ENCODE measurements at regions not wholly inside any gene's neighbourhood (a gene's known extent, or its start where the extent isn't known, plus 50 kb on each side); places are given as distances from the start of the nearest gene placed in this dataset.

DNA sequence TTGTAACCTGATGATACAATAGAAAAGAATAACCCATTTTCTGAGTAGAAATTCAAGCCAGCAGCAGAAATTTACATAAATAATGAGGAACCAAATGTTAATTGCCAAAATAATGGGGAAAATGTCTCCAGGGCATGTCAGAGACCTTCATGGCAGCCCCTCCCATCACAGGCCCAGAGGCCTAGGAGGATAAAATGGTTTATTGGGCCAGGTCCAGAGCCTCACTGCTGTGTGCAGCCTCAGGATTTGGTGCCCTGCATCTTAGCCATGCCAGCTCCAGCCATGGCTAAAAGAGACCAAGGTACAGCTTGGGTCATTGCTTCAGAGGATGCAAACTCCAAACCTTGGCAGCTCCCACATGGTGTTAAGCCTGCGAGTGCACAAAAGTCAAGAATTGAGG is 352.1 kb upstream of the MEIS2 start:
- H3K4me1 ChIP-seq: no peaks in the 10 kb centered on the region
- 100% methylated on average over 1 of the region's 1 CpG for WGBS, 2 donors
- intact Hi-C loops (cut with DNase I; ENCODE audit: low total_unique reads): no loop called here

DNA sequence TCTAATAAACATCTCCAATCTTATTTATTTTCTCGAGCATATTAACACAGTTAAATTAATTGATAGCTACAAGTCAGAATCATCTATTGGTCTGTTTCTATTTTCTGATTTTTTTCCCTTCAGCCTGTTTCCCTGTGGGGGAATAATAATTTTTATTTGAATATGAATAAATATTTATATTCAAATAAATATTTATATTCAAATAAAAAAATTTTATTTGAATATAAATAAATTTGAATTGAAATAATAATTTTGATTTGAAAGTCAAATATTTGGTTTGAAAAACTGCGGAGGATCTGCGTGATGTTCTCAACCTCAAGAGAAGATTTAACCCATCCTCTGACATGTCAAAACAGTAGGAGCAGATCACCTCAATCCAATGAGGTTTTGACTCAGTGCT is 380.1 kb upstream of the MEIS2 start:
- Histone ChIP-seq H3K4me1 (no peaks in the 10 kb centered on the region), H3K4me3 (no peak overlapping the region), H3K27ac (no peak overlapping the region), H3K36me3 (ENCODE audit: low read depth, missing control alignments) (no peaks in the 10 kb centered on the region), H3K9me3 (no peaks in the 10 kb centered on the region), H3K27me3 (no peaks in the 10 kb centered on the region)
- 67 to 75% methylated on average over 3 of the region's 3 CpGs for WGBS, 2 donors
- intact Hi-C loops (cut with DNase I; ENCODE audit: low total_unique reads): no loop called here
- TF ChIP-seq POLR2A (IDR thresholded peaks at IDR 0.05): no peak
- TF ChIP-seq, protein P1, sequence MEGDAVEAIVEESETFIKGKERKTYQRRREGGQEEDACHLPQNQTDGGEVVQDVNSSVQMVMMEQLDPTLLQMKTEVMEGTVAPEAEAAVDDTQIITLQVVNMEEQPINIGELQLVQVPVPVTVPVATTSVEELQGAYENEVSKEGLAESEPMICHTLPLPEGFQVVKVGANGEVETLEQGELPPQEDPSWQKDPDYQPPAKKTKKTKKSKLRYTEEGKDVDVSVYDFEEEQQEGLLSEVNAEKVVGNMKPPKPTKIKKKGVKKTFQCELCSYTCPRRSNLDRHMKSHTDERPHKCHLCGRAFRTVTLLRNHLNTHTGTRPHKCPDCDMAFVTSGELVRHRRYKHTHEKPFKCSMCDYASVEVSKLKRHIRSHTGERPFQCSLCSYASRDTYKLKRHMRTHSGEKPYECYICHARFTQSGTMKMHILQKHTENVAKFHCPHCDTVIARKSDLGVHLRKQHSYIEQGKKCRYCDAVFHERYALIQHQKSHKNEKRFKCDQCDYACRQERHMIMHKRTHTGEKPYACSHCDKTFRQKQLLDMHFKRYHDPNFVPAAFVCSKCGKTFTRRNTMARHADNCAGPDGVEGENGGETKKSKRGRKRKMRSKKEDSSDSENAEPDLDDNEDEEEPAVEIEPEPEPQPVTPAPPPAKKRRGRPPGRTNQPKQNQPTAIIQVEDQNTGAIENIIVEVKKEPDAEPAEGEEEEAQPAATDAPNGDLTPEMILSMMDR (IDR thresholded peaks at IDR 0.05): no peak
- DNase-seq: no peak

More for the DNA sequence above, 352.1 kb upstream of the MEIS2 start:
- no peaks in the 10 kb centered on the region for H3K36me3 ChIP-seq (ENCODE audit: low read depth, missing control alignments)
- TF ChIP-seq, protein P1 (IDR thresholded peaks at IDR 0.05): no peak
- TF ChIP-seq POLR2A (IDR thresholded peaks at IDR 0.05): no peak
- H3K27ac ChIP-seq: no peak overlapping the region
- H3K4me3 ChIP-seq: no peak overlapping the region
- no peaks in the 10 kb centered on the region for H3K9me3 ChIP-seq
- no peaks in the 10 kb centered on the region for H3K27me3 ChIP-seq
- DNase-seq: no peak

DNA sequence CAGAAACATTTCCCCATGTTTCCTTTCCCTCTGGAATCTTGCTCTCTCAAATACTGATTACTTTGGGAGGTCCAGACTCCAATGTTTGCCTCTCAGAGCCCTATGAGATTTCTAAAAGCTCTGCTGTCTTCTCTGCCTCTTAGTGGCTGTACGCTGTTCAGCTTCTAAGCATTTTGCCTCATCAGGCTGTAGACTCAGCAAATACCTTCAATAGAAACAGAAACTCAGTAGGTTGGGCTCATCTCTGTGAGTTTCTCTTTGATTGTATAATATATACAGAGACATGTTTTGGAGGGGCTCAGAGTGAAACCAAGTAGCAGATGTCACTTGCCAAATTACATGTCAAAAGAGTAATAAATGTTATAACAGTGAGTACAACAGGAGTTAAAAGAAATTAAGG is 380.8 kb upstream of the MEIS2 start:
- WGBS, 2 donors: 85 to 87% methylated on average over 1 of the region's 1 CpG
- no peak for DNase-seq
- Histone ChIP-seq H3K9me3 (no peaks in the 10 kb centered on the region), H3K4me1 (no peaks in the 10 kb centered on the region), H3K27me3 (no peaks in the 10 kb centered on the region), H3K4me3 (no peak overlapping the region), H3K36me3 (ENCODE audit: low read depth, missing control alignments) (no peaks in the 10 kb centered on the region), H3K27ac (no peak overlapping the region)
- TF ChIP-seq, protein P1 (IDR thresholded peaks at IDR 0.05): no peak
- TF ChIP-seq POLR2A (IDR thresholded peaks at IDR 0.05): no peak
- intact Hi-C loops (cut with DNase I; ENCODE audit: low total_unique reads): no loop called here

DNA sequence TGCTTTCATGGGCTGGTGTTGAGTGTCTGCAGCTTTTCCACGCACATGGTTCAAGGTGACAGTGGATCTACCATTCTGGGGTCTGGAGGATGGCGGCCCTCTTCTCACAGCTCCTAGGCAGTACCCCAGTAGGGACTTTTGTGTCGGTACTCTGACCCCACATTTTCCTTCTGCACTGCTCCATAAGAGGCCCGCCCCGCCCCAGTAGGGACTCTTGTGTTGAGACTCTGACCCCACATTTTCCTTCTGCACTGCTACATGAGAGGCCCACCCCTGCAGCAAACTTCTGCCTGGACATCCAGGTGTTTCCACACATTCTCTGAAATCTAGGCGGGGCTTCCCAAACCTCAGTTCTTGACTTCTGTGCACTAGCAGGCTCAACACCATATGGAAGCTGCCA is 383.4 kb upstream of the MEIS2 start:
- no peak for DNase-seq
- no peak for TF ChIP-seq POLR2A (IDR thresholded peaks at IDR 0.05)
- TF ChIP-seq, protein P1 (IDR thresholded peaks at IDR 0.05): no peak
- Histone ChIP-seq H3K27ac (no peak overlapping the region), H3K4me1 (no peaks in the 10 kb centered on the region), H3K27me3 (no peaks in the 10 kb centered on the region), H3K36me3 (ENCODE audit: low read depth, missing control alignments) (no peaks in the 10 kb centered on the region), H3K9me3 (no peaks in the 10 kb centered on the region), H3K4me3 (no peak overlapping the region)
- intact Hi-C loops (cut with DNase I; ENCODE audit: low total_unique reads): no loop called here
- 90 to 93% methylated on average over 6 of the region's 6 CpGs for WGBS, 2 donors

DNA sequence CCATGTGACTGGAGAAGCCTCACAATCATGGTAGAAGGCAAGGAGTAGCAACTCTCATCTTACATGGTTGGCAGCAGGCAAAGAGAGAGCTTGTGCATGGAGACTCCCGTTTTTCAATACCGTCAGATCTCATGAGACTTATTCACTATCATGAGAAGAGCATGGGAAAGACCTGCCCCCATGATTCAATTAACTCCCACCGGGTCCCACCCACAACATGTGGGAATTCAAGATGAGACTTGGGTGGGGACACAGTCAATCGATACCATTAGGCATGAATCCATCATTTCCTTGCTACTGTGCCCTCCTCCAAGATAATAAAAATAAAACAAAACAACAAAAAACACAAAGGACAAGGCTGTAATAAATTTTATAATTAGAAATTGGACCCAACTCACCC is 384.7 kb upstream of the MEIS2 start:
- no peak overlapping the region for H3K27ac ChIP-seq
- intact Hi-C loops (cut with DNase I; ENCODE audit: low total_unique reads): no loop called here
- H3K4me3 ChIP-seq: no peak overlapping the region
- no peaks in the 10 kb centered on the region for H3K27me3 ChIP-seq
- TF ChIP-seq, protein P1 (IDR thresholded peaks at IDR 0.05): no peak
- TF ChIP-seq POLR2A (IDR thresholded peaks at IDR 0.05): no peak
- WGBS, 2 donors: 90 to 93% methylated on average over 4 of the region's 4 CpGs
- no peaks in the 10 kb centered on the region for H3K9me3 ChIP-seq
- H3K36me3 ChIP-seq (ENCODE audit: low read depth, missing control alignments): no peaks in the 10 kb centered on the region
- DNase-seq: no peak
- H3K4me1 ChIP-seq: no peaks in the 10 kb centered on the region

All from testis (tissue), 2 donors.